OCI-LY1 (cell line): ENCODE measurements at regions not wholly inside any gene's neighbourhood (a gene's known extent, or its start where the extent isn't known, plus 50 kb on each side); places are given as distances from the start of the nearest gene placed in this dataset.

Experiments
- H2AFZ ChIP-seq: fragments of 200-600 bp; sonication (generic), shearing (Covaris generic); 2 replicates; pipeline ENCODE4 v1.6.0; 2014; ENCODE audit warnings: antibody characterized with exemption, mild to moderate bottlenecking, low read length
- H3F3A ChIP-seq: fragments of 200-600 bp; sonication (generic), shearing (Covaris generic); 2 replicates; pipeline ENCODE4 v1.6.0; 2014; ENCODE audit warnings: mild to moderate bottlenecking, antibody characterized with exemption, low read length, moderate library complexity; ENCODE audit not compliant: insufficient read depth
- H3K27ac ChIP-seq: fragments of 200-600 bp; sonication (generic); 2 replicates; pipeline ENCODE4 v1.5.1; 2014; ENCODE audit warnings: low read length, mixed run types, mild to moderate bottlenecking, low read depth; ENCODE audit not compliant: poor library complexity, severe bottlenecking
- H3K27me3 ChIP-seq: fragments of 200-600 bp; sonication (generic); 2 replicates; pipeline ENCODE4 v1.6.0; 2014; ENCODE audit warnings: antibody characterized with exemption, mild to moderate bottlenecking, low read length, moderate library complexity; ENCODE audit not compliant: insufficient read depth
- H3K36me3 ChIP-seq: fragments of 200-600 bp; sonication (generic); 2 replicates; pipeline ENCODE4 v1.6.1; 2014; ENCODE audit warnings: mild to moderate bottlenecking, antibody characterized with exemption, low read length, moderate library complexity, mixed read lengths; ENCODE audit not compliant: insufficient read depth
- H3K4me1 ChIP-seq: fragments of 200-600 bp; sonication (generic); 2 replicates; pipeline ENCODE4 v1.5.1; 2014; ENCODE audit warnings: mild to moderate bottlenecking, low read length, moderate library complexity; ENCODE audit not compliant: insufficient read depth, severe bottlenecking
- H3K4me2 ChIP-seq: fragments of 200-600 bp; sonication (generic), shearing (Covaris generic); 2 replicates; pipeline ENCODE4 v1.6.1; 2014; ENCODE audit warnings: low read length
- H3K4me3 ChIP-seq: fragments of 200-600 bp; sonication (generic); 2 replicates; pipeline ENCODE4 v1.5.1; 2014; ENCODE audit warnings: low read length, low read depth, mild to moderate bottlenecking, mixed read lengths; ENCODE audit not compliant: poor library complexity, severe bottlenecking
- H3K79me2 ChIP-seq: fragments of 200-600 bp; shearing (Covaris generic); 2 replicates; pipeline ENCODE4 v1.6.1; 2016; ENCODE audit warnings: mixed run types, low read length, mixed read lengths; ENCODE audit not compliant: insufficient read depth
- H3K9ac ChIP-seq: fragments of 200-600 bp; sonication (generic), shearing (Covaris generic); 2 replicates; pipeline ENCODE4 v1.6.1; 2014; ENCODE audit warnings: mild to moderate bottlenecking, low read length, mixed read lengths
- H3K9me2 ChIP-seq: fragments of 200-600 bp; sonication (generic), shearing (Covaris generic); 2 replicates; pipeline ENCODE4 v1.6.1; 2014; ENCODE audit warnings: low read depth, mild to moderate bottlenecking, low read length, mixed read lengths
- H3K9me3 ChIP-seq: fragments of 200-600 bp; shearing (Covaris generic); 2 replicates; pipeline ENCODE4 v1.6.1; 2014; ENCODE audit warnings: low read length, mixed read lengths
- H4K20me1 ChIP-seq: fragments of 200-600 bp; sonication (generic), shearing (Covaris generic); 2 replicates; pipeline ENCODE4 v1.6.0; 2016; ENCODE audit warnings: mild to moderate bottlenecking, low read length; ENCODE audit not compliant: insufficient read depth
- EZH2 ChIP-seq: fragments of 200-600 bp; sonication (generic), shearing (Covaris generic); IDR thresholded peaks from 2 replicates; pipeline ENCODE4 v1.8.0; 2017; ENCODE audit warnings: borderline replicate concordance, mixed run types, mild to moderate bottlenecking, antibody characterized with exemption, low read length, moderate library complexity, mixed read lengths
- TF ChIP-seq, protein P1 (sequence below): fragments of 200-600 bp; sonication (generic), shearing (Covaris generic); IDR thresholded peaks from 2 replicates; pipeline ENCODE4 v1.5.1; 2017; ENCODE audit warnings: mild to moderate bottlenecking, antibody characterized with exemption, low read length, moderate library complexity, mixed read lengths

- Histone ChIP-seq H3K9me3 (no peaks in the 10 kb centered on the region), H3K4me3 (no peak overlapping the region), H4K20me1 (no peaks in the 10 kb centered on the region), H2AFZ (no peak overlapping the region), H3F3A (no peaks in the 10 kb centered on the region), H3K9me2 (no peaks in the 10 kb centered on the region), H3K27me3 (no peaks in the 10 kb centered on the region), H3K36me3 (no peaks in the 10 kb centered on the region), H3K4me2 (no peak overlapping the region), H3K9ac (no peak overlapping the region), H3K4me1 (no peaks in the 10 kb centered on the region), H3K79me2 (no peaks in the 10 kb centered on the region), H3K27ac (no peak overlapping the region)
- no peak for TF ChIP-seq EZH2
- TF ChIP-seq, protein P1, sequence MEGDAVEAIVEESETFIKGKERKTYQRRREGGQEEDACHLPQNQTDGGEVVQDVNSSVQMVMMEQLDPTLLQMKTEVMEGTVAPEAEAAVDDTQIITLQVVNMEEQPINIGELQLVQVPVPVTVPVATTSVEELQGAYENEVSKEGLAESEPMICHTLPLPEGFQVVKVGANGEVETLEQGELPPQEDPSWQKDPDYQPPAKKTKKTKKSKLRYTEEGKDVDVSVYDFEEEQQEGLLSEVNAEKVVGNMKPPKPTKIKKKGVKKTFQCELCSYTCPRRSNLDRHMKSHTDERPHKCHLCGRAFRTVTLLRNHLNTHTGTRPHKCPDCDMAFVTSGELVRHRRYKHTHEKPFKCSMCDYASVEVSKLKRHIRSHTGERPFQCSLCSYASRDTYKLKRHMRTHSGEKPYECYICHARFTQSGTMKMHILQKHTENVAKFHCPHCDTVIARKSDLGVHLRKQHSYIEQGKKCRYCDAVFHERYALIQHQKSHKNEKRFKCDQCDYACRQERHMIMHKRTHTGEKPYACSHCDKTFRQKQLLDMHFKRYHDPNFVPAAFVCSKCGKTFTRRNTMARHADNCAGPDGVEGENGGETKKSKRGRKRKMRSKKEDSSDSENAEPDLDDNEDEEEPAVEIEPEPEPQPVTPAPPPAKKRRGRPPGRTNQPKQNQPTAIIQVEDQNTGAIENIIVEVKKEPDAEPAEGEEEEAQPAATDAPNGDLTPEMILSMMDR, result no peak
Observed at GRCh38 chr3:69462826-69463100, 76.9 kb upstream of the FRMD4B start.

DNA sequence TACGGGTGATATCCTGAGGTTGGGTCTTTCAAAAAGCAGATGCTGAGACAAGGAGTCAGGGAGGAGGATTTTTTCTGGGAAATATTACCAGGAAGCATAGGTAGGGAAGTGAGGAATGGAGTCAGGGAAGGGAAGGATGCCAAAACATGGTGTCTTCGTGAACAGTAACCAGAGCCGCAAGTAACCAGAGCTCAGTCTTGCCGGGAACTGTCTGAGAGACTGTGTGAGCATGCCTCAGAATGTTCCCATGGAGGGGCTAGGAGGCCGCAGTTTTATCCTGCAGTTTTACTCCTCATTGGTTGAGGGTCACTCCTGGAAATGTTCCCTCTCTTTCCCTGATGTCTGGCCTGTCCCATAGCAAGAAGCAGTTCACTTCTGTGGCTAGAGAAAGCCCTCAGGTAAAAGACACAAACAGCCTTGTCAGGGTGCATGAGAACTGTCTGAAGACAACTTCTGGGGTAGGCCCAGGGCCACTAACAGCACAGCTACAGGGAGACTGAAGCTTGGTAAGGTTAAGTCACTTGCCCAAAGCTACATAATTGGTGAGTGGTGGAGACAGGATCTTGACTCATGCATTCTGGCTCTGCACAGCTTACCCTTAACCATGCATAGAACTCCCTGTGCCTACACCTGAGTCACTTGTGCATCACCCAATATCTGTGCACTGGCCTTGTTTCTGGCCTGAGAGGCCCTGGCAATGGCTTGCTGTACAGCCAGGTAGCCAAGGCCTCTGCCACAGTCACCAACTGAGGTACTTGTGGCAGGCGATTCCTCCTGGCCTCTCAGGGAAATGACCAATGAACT, 76.3 kb upstream of the FRMD4B start:
- H3K27ac ChIP-seq, result no peak overlapping the region
- H3K4me2 ChIP-seq, result no peak overlapping the region
- no peak overlapping the region for H3K4me3 ChIP-seq
- no peak overlapping the region for H3K9ac ChIP-seq
- no peak for TF ChIP-seq EZH2
- TF ChIP-seq, protein P1, result no peak
- H3F3A ChIP-seq, result no peaks in the 10 kb centered on the region
- no peaks in the 10 kb centered on the region for H3K79me2 ChIP-seq
- no peaks in the 10 kb centered on the region for H4K20me1 ChIP-seq
- H3K36me3 ChIP-seq, result no peaks in the 10 kb centered on the region
- H3K9me3 ChIP-seq, result no peaks in the 10 kb centered on the region
- no peaks in the 10 kb centered on the region for H3K27me3 ChIP-seq
- H3K9me2 ChIP-seq, result no peaks in the 10 kb centered on the region
- no peaks in the 10 kb centered on the region for H3K4me1 ChIP-seq
- H2AFZ ChIP-seq, result no peak overlapping the region

DNA sequence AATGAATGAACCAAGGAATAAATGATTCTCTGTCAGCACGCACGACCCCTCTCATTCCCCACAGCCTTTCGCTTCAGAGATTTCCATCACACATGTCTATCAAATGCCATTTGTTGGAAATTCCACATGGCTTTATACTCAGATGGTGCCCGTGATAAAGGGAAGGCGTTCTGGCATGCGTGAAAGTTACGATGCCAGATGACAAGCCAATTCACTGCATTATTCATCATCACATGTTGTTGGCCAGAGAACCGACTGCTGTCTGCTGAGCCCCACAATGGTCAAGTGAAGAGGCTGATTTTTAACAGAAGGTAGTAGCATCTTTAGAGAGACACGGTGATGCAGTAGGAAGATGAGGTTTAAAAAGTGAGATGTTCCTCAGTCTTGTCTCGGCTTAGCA, 74.1 kb upstream of the FRMD4B start:
- no peak for TF ChIP-seq EZH2
- TF ChIP-seq, protein P1, result no peak
- Histone ChIP-seq H3K9me2 (no peaks in the 10 kb centered on the region), H3K9me3 (no peaks in the 10 kb centered on the region), H3K4me3 (no peak overlapping the region), H3K27ac (no peak overlapping the region), H4K20me1 (no peaks in the 10 kb centered on the region), H3K4me1 (no peaks in the 10 kb centered on the region), H2AFZ (no peak overlapping the region), H3K27me3 (no peaks in the 10 kb centered on the region), H3K4me2 (no peak overlapping the region), H3F3A (no peaks in the 10 kb centered on the region), H3K9ac (no peak overlapping the region), H3K36me3 (no peaks in the 10 kb centered on the region), H3K79me2 (no peaks in the 10 kb centered on the region)
